MV-4-11 (cell line): ENCODE measurements at regions not wholly inside any gene's neighbourhood (a gene's known extent, or its start where the extent isn't known, plus 50 kb on each side); places are given as distances from the start of the nearest gene placed in this dataset.
A peak's percentile ranks its signal among the peaks of the same experiment; 100 is the strongest.
"Not testable (repeated sequence)": the region's sequence is repeated elsewhere in the genome, so short reads cannot be mapped to it uniquely, and the experiment has no call there.

Source experiments
- DNase-seq: peaks from one replicate; lab custom pipeline; 2025; lab: John Stamatoyannopoulos, UW

GRCh38 chr18:70822117-70822516 is 533.3 kb downstream of the SOCS6 start:
- DNase-seq = no peak

GRCh38 chr18:70808481-70809056 is 519.7 kb downstream of the SOCS6 start:
- no peak for DNase-seq

- peak; percentile 46 for DNase-seq
Measured at GRCh38 chr18:70781860-70782453, 493.1 kb downstream of the SOCS6 start.

- not testable (repeated sequence) for DNase-seq
Measured at GRCh38 chr18:70766254-70766653, 477.4 kb downstream of the SOCS6 start.

GRCh38 chr18:70762812-70763211 is 474.0 kb downstream of the SOCS6 start:
- no peak for DNase-seq

- no peak for DNase-seq
Measured at GRCh38 chr18:70758780-70759179, 469.9 kb downstream of the SOCS6 start.

GRCh38 chr18:70754486-70754885 is 465.6 kb downstream of the SOCS6 start:
- no peak for DNase-seq

GRCh38 chr18:70732916-70733315 is 444.1 kb downstream of the SOCS6 start:
- no peak for DNase-seq

GRCh38 chr18:70732188-70732587 is 443.3 kb downstream of the SOCS6 start:
- DNase-seq = no peak

- DNase-seq = no peak
Measured at GRCh38 chr18:70720607-70721006, 431.8 kb downstream of the SOCS6 start.

GRCh38 chr18:70709720-70710119 is 420.9 kb downstream of the SOCS6 start:
- DNase-seq = no peak

GRCh38 chr18:70709144-70709543 is 420.3 kb downstream of the SOCS6 start:
- DNase-seq = no peak

- no peak for DNase-seq
Measured at GRCh38 chr18:70705831-70706416, 417.1 kb downstream of the SOCS6 start.

GRCh38 chr18:70700496-70700895 is 411.7 kb downstream of the SOCS6 start:
- DNase-seq = no peak

GRCh38 chr18:70698574-70698973 is 409.7 kb downstream of the SOCS6 start:
- no peak for DNase-seq

- no peak for DNase-seq
Measured at GRCh38 chr18:70693246-70693645, 404.4 kb downstream of the SOCS6 start.

- not testable (repeated sequence) for DNase-seq
Measured at GRCh38 chr18:70689765-70690164, 400.9 kb downstream of the SOCS6 start.

- DNase-seq = no peak
Measured at GRCh38 chr18:70688286-70688685, 399.4 kb downstream of the SOCS6 start.

- no peak for DNase-seq
Measured at GRCh38 chr18:70684821-70685220, 396.0 kb downstream of the SOCS6 start.

GRCh38 chr18:70683263-70683662 is 394.4 kb downstream of the SOCS6 start:
- no peak for DNase-seq

GRCh38 chr18:70674896-70675295 is 386.1 kb downstream of the SOCS6 start:
- DNase-seq = no peak

GRCh38 chr18:70673831-70674230 is 385.0 kb downstream of the SOCS6 start:
- no peak for DNase-seq

GRCh38 chr18:70672581-70672980 is 383.7 kb downstream of the SOCS6 start:
- no peak for DNase-seq
